ENCODE measurements at regions not wholly inside any gene's neighbourhood (a gene's known extent, or its start where the extent isn't known, plus 50 kb on each side); places are given as distances from the start of the nearest gene placed in this dataset.

GRCh38 chr2:117086943-117087250, 727.6 kb upstream of the DDX18 start:
- H3K4me3 ChIP-seq: no peak overlapping the region
- DNase-seq: no peak
- no peak for TF ChIP-seq CTCF (IDR thresholded peaks at IDR 0.05; ENCODE audit: borderline replicate concordance)
- no peaks in the 10 kb centered on the region for H3K9me3 ChIP-seq (replicated peaks)
- no peaks in the 10 kb centered on the region for H3K36me3 ChIP-seq
- no peaks in the 10 kb centered on the region for H3K4me1 ChIP-seq
- H3K27ac ChIP-seq (replicated peaks): no peak overlapping the region
- H3K27me3 ChIP-seq (ENCODE audit: low read depth): no peaks in the 10 kb centered on the region
- intact Hi-C loops (cut with micrococcal nuclease): no loop called here

GRCh38 chr2:117087535-117088291, 726.8 kb upstream of the DDX18 start:
- no peak for DNase-seq
- TF ChIP-seq CTCF (IDR thresholded peaks at IDR 0.05; ENCODE audit: borderline replicate concordance): no peak
- H3K36me3 ChIP-seq: no peaks in the 10 kb centered on the region
- no peaks in the 10 kb centered on the region for H3K4me1 ChIP-seq
- H3K4me3 ChIP-seq: no peak overlapping the region
- no peaks in the 10 kb centered on the region for H3K9me3 ChIP-seq (replicated peaks)
- intact Hi-C loops (cut with micrococcal nuclease): no loop called here
- no peaks in the 10 kb centered on the region for H3K27me3 ChIP-seq (ENCODE audit: low read depth)
- H3K27ac ChIP-seq (replicated peaks): no peak overlapping the region

GRCh38 chr2:117091041-117091837, 723.3 kb upstream of the DDX18 start:
- intact Hi-C loops (cut with micrococcal nuclease): no loop called here
- H3K9me3 ChIP-seq (replicated peaks): no peaks in the 10 kb centered on the region
- no peaks in the 10 kb centered on the region for H3K4me1 ChIP-seq
- TF ChIP-seq CTCF (IDR thresholded peaks at IDR 0.05; ENCODE audit: borderline replicate concordance): no peak
- H3K4me3 ChIP-seq: no peak overlapping the region
- no peak overlapping the region for H3K27ac ChIP-seq (replicated peaks)
- DNase-seq: no peak
- H3K27me3 ChIP-seq (ENCODE audit: low read depth): no peaks in the 10 kb centered on the region
- no peaks in the 10 kb centered on the region for H3K36me3 ChIP-seq

GRCh38 chr2:117101613-117102012, 712.9 kb upstream of the DDX18 start:
- H3K36me3 ChIP-seq: no peaks in the 10 kb centered on the region
- H3K4me1 ChIP-seq: no peaks in the 10 kb centered on the region
- H3K27me3 ChIP-seq (ENCODE audit: low read depth): no peaks in the 10 kb centered on the region
- DNase-seq: no peak
- H3K9me3 ChIP-seq (replicated peaks): no peaks in the 10 kb centered on the region
- intact Hi-C loops (cut with micrococcal nuclease): no loop called here
- no peak overlapping the region for H3K4me3 ChIP-seq
- TF ChIP-seq CTCF (IDR thresholded peaks at IDR 0.05; ENCODE audit: borderline replicate concordance): no peak
- no peak overlapping the region for H3K27ac ChIP-seq (replicated peaks)

- intact Hi-C loops (cut with micrococcal nuclease): no loop called here
- no peaks in the 10 kb centered on the region for H3K36me3 ChIP-seq
- H3K9me3 ChIP-seq (replicated peaks): peaks cover 5% of the 10 kb centered on the region
- no peak for TF ChIP-seq CTCF (IDR thresholded peaks at IDR 0.05; ENCODE audit: borderline replicate concordance)
- H3K4me3 ChIP-seq: no peak overlapping the region
- no peaks in the 10 kb centered on the region for H3K4me1 ChIP-seq
- no peak for DNase-seq
- no peak overlapping the region for H3K27ac ChIP-seq (replicated peaks)
- H3K27me3 ChIP-seq (ENCODE audit: low read depth): no peaks in the 10 kb centered on the region
These were observed 705.7 kb upstream of the DDX18 start for GRCh38 chr2:117108741-117109267.

Measured in left ventricle myocardium inferior (tissue), 1 donor.